ENCODE measurements at regions not wholly inside any gene's neighbourhood (a gene's known extent, or its start where the extent isn't known, plus 50 kb on each side); places are given as distances from the start of the nearest gene placed in this dataset.

DNA sequence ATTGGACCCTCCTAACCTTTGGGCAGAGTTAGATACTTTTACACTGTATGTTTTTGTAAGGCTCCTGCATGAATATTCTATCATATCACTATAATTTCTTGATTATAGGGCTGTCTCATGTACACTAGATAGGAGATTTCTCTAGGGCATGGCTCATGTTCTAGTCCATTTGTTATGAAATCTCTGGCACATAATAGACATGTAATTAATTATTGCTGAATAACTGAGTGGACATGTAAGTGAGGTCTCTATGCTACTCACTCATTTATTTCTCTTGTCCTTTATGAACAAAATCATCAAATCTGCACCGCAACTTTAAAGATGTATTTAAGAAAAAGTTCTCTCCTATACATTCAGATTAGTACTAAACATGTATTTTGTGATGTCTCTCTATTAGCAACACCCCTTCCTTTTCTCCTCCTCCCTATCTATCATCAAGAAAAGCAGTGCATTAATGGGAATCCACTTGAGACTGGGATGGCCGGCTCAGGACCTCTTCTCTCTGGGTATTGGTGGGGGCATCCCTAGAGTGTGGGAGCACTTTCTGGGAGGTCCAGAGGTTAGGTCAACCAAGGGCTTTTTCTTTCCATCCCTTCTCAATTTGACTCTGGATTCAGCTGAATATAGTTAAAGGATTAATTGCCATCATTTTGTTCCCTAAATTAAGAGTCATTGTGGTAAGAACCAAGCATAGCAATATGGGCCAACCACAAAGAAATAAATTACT is 168.0 kb upstream of the HMGA2 start:
- no peak overlapping the region for H3K27ac ChIP-seq (ENCODE audit: low read length)
- no peak overlapping the region for H3K4me3 ChIP-seq (ENCODE audit: low read length in 2 of 2)
- no peaks in the 10 kb centered on the region for H3K36me3 ChIP-seq (ENCODE audit: control insufficient read depth in 2 of 2, insufficient read depth in 2 of 2, low read length in 2 of 2)
- peaks cover 0 to 3% of the 10 kb centered on the region in 2 donors for H3K27me3 ChIP-seq (ENCODE audit: control insufficient read depth in 1 of 2, insufficient read depth in 2 of 2, low read length in 2 of 2)
- H3K9ac ChIP-seq (ENCODE audit: low read length in 2 of 2), result no peak overlapping the region
- H3K4me1 ChIP-seq (ENCODE audit: control insufficient read depth, insufficient read depth, low read length), result no peaks in the 10 kb centered on the region
- no peaks in the 10 kb centered on the region for H3K9me3 ChIP-seq (ENCODE audit: control insufficient read depth in 2 of 2, low read length in 2 of 2)

DNA sequence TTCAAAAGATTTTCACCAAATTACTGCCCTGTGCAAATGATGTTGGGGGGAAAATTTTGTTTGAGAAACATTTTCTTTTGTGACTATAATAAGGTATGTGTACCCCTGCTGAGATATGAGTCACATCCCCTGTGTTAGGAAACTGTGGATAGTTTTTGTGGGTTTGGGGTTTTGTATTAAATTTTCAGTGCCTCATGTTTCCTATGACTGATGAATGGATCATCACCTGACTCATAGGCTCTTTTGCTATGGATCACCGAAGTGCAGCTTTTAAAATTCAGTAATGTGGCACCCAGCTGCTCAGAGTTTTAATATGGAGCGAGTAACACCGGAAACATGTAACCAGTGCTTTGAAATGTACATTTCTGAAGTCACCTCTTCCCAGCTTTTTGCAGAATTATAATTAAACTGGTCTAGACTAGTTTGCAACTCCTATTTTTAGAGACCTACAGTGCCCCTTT is 167.4 kb upstream of the HMGA2 start:
- H3K36me3 ChIP-seq (ENCODE audit: control insufficient read depth in 2 of 2, insufficient read depth in 2 of 2, low read length in 2 of 2), result no peaks in the 10 kb centered on the region

DNA sequence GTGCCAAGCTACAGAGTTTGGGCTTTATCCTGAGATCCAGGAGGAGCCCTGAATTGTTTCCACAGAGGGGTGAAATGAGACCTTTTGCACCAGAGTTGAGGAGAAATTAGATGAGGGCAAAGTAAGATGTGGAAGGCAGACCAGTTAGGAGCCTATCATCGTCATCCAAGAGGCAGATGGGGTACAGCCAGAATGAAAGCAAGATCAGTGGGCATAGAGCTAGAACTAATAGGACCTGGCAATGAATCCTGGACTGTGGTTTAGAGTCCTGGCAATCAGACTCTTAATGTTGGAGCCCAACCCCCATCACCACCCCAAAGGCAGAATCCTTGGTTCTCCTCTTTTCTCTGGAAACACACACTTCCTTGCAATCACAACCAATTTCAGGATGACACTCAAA is 166.6 kb upstream of the HMGA2 start:
- H3K4me1 ChIP-seq (ENCODE audit: control insufficient read depth, insufficient read depth, low read length), result no peaks in the 10 kb centered on the region
- H3K27ac ChIP-seq (ENCODE audit: low read length), result no peak overlapping the region
- no peak overlapping the region for H3K9ac ChIP-seq (ENCODE audit: low read length in 2 of 2)
- H3K36me3 ChIP-seq (ENCODE audit: control insufficient read depth in 2 of 2, insufficient read depth in 2 of 2, low read length in 2 of 2), result no peaks in the 10 kb centered on the region
- H3K9me3 ChIP-seq (ENCODE audit: control insufficient read depth in 2 of 2, low read length in 2 of 2), result no peaks in the 10 kb centered on the region
- H3K27me3 ChIP-seq (ENCODE audit: control insufficient read depth in 1 of 2, insufficient read depth in 2 of 2, low read length in 2 of 2), result peaks cover 0 to 3% of the 10 kb centered on the region in 2 donors
- H3K4me3 ChIP-seq (ENCODE audit: low read length in 2 of 2), result no peak overlapping the region

More for the DNA sequence above, 167.4 kb upstream of the HMGA2 start:
- no peaks in the 10 kb centered on the region for H3K4me1 ChIP-seq (ENCODE audit: control insufficient read depth, insufficient read depth, low read length)
- H3K9me3 ChIP-seq (ENCODE audit: control insufficient read depth in 2 of 2, low read length in 2 of 2), result no peaks in the 10 kb centered on the region
- H3K4me3 ChIP-seq (ENCODE audit: low read length in 2 of 2), result no peak overlapping the region
- H3K9ac ChIP-seq (ENCODE audit: low read length in 2 of 2), result no peak overlapping the region
- H3K27me3 ChIP-seq (ENCODE audit: control insufficient read depth in 1 of 2, insufficient read depth in 2 of 2, low read length in 2 of 2), result peaks cover 0 to 3% of the 10 kb centered on the region in 2 donors
- no peak overlapping the region for H3K27ac ChIP-seq (ENCODE audit: low read length)

DNA sequence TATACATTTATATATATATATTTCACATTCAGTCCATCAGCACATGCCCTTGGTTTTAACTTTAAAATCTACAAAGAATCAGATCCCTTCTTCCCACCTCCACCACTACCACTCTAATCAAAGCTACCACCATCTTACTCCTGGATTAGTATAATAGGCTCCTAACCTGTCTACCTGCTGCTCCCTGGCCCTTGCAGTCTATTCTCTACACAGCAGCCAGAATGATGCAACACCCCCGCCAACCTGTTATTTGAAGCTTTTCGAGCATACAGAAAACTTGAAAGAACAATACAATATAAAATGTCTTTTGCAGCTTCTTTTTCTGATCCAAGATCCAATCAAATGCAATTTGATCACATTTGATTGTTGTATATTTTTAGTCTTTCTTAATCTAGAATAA is 165.9 kb upstream of the HMGA2 start:
- no peaks in the 10 kb centered on the region for H3K9me3 ChIP-seq (ENCODE audit: control insufficient read depth in 2 of 2, low read length in 2 of 2)
- H3K27me3 ChIP-seq (ENCODE audit: control insufficient read depth in 1 of 2, insufficient read depth in 2 of 2, low read length in 2 of 2), result peaks cover 0 to 3% of the 10 kb centered on the region in 2 donors
- H3K36me3 ChIP-seq (ENCODE audit: control insufficient read depth in 2 of 2, insufficient read depth in 2 of 2, low read length in 2 of 2), result no peaks in the 10 kb centered on the region
- no peaks in the 10 kb centered on the region for H3K4me1 ChIP-seq (ENCODE audit: control insufficient read depth, insufficient read depth, low read length)
- H3K27ac ChIP-seq (ENCODE audit: low read length), result no peak overlapping the region
- H3K9ac ChIP-seq (ENCODE audit: low read length in 2 of 2), result no peak overlapping the region
- H3K4me3 ChIP-seq (ENCODE audit: low read length in 2 of 2), result no peak overlapping the region

DNA sequence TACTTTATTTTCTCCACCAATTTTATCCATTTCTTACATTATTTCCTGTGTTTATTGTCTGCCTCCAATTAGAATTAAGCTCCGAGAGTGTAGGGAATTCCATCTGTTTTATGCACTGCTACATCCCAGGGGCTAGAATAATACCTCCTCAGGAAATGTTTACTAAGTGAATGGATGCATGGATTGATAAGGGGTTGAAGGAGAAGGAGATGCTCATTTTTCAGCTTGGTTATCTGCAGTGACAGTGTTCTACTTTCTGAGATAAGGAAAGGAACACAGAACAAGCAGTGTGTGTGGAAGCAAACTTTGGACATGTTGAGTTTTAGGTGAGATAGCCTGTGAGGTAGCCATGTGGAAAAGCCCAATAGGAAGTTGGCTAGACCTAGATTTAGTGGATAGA is 164.6 kb upstream of the HMGA2 start:
- Histone ChIP-seq H3K36me3 (ENCODE audit: control insufficient read depth in 2 of 2, insufficient read depth in 2 of 2, low read length in 2 of 2) (no peaks in the 10 kb centered on the region), H3K9me3 (ENCODE audit: control insufficient read depth in 2 of 2, low read length in 2 of 2) (no peaks in the 10 kb centered on the region), H3K4me3 (ENCODE audit: low read length in 2 of 2) (no peak overlapping the region), H3K27me3 (ENCODE audit: control insufficient read depth in 1 of 2, insufficient read depth in 2 of 2, low read length in 2 of 2) (peaks cover 0 to 3% of the 10 kb centered on the region in 2 donors), H3K27ac (ENCODE audit: low read length) (no peak overlapping the region), H3K9ac (ENCODE audit: low read length in 2 of 2) (no peak overlapping the region), H3K4me1 (ENCODE audit: control insufficient read depth, insufficient read depth, low read length) (no peaks in the 10 kb centered on the region)

DNA sequence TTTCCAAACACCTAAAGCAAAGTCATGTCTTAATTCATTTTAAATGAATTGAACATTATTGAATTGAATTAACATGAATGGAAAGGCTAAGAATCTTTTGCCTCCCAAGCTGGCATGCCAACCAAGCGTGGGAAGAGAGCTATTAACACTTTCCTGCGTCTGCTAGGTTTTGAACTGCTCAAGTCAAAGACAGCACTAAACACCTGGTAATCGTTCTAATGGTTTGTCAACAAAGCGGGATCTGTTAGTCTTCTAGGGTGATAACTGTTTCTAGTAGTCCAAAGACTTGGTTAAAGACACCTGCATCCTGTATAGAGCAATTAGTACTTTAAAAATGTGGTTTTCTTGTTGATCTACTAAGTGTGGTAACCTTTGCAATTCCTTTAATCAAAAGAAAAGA is 164.2 kb upstream of the HMGA2 start:
- Histone ChIP-seq H3K4me3 (ENCODE audit: low read length in 2 of 2) (no peak overlapping the region), H3K27me3 (ENCODE audit: control insufficient read depth in 1 of 2, insufficient read depth in 2 of 2, low read length in 2 of 2) (peaks cover 0 to 3% of the 10 kb centered on the region in 2 donors), H3K36me3 (ENCODE audit: control insufficient read depth in 2 of 2, insufficient read depth in 2 of 2, low read length in 2 of 2) (no peaks in the 10 kb centered on the region), H3K9me3 (ENCODE audit: control insufficient read depth in 2 of 2, low read length in 2 of 2) (no peaks in the 10 kb centered on the region), H3K4me1 (ENCODE audit: control insufficient read depth, insufficient read depth, low read length) (no peaks in the 10 kb centered on the region), H3K9ac (ENCODE audit: low read length in 2 of 2) (no peak overlapping the region), H3K27ac (ENCODE audit: low read length) (no peak overlapping the region)

DNA sequence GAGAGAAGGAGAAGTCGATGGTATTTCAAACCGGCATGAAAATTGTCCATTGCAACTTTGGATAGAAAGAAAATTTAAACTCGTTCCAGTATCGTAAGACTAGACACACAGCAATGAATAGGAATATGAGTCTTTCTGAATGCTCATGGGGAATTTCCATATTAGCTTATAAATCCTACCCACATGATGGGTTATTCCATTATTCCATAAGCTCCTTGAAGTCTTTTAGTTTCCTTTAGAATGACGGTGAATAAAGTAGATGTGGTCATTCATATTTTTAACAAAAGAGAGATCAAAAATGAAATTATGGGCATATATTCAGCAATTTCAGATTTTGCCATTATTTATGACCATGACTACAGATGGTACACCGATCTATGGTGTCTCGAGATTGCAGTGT is 163.4 kb upstream of the HMGA2 start:
- Histone ChIP-seq H3K4me1 (ENCODE audit: control insufficient read depth, insufficient read depth, low read length) (no peaks in the 10 kb centered on the region), H3K9me3 (ENCODE audit: control insufficient read depth in 2 of 2, low read length in 2 of 2) (no peaks in the 10 kb centered on the region), H3K27me3 (ENCODE audit: control insufficient read depth in 1 of 2, insufficient read depth in 2 of 2, low read length in 2 of 2) (peaks cover 0 to 3% of the 10 kb centered on the region in 2 donors), H3K9ac (ENCODE audit: low read length in 2 of 2) (no peak overlapping the region), H3K4me3 (ENCODE audit: low read length in 2 of 2) (no peak overlapping the region), H3K27ac (ENCODE audit: low read length) (no peak overlapping the region), H3K36me3 (ENCODE audit: control insufficient read depth in 2 of 2, insufficient read depth in 2 of 2, low read length in 2 of 2) (no peaks in the 10 kb centered on the region)

DNA sequence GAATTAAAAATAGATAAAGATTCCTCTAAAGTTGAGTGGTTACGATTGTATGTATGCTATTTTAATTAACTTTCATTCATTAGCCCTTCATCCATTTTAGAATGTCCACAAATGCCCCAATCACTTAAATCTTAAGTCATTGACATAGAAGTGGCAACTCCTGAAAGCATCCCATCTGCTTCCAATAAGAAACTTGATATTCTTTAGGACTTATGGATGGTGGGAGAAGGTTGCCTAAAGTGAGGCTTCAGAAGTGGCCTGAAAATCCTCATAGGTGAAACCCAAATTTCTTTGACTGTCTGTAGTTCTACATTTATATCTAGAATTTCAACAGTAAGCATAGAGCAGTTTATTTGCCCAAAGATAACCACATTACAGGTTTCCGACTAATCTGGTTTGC is 161.7 kb upstream of the HMGA2 start:
- Histone ChIP-seq H3K9me3 (ENCODE audit: control insufficient read depth in 2 of 2, low read length in 2 of 2) (no peaks in the 10 kb centered on the region), H3K27ac (ENCODE audit: low read length) (no peak overlapping the region), H3K4me1 (ENCODE audit: control insufficient read depth, insufficient read depth, low read length) (no peaks in the 10 kb centered on the region), H3K9ac (ENCODE audit: low read length in 2 of 2) (no peak overlapping the region), H3K36me3 (ENCODE audit: control insufficient read depth in 2 of 2, insufficient read depth in 2 of 2, low read length in 2 of 2) (no peaks in the 10 kb centered on the region), H3K27me3 (ENCODE audit: control insufficient read depth in 1 of 2, insufficient read depth in 2 of 2, low read length in 2 of 2) (peaks cover 0 to 3% of the 10 kb centered on the region in 2 donors), H3K4me3 (ENCODE audit: low read length in 2 of 2) (no peak overlapping the region)

DNA sequence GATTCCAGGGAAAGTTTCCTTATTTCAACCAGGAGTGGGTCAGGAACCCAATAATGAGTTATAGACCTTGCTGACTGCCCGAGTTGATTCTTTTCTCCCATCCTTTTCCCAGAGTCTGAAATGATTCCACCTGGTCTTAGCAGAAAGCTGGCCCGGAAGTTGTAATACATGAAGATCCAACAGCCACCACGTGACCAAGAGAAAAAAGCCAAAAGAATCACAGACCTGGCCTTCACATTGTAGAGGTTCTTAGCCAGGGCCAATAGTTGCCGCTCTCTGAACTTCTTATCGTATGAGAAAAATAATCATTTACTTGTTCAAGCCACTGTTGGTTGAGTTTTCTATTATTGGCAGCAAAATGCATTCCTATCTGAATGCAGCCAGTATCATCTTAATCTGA is 161.2 kb upstream of the HMGA2 start:
- Histone ChIP-seq H3K4me1 (ENCODE audit: control insufficient read depth, insufficient read depth, low read length) (no peaks in the 10 kb centered on the region), H3K27me3 (ENCODE audit: control insufficient read depth in 1 of 2, insufficient read depth in 2 of 2, low read length in 2 of 2) (peaks cover 0 to 3% of the 10 kb centered on the region in 2 donors), H3K36me3 (ENCODE audit: control insufficient read depth in 2 of 2, insufficient read depth in 2 of 2, low read length in 2 of 2) (no peaks in the 10 kb centered on the region), H3K9ac (ENCODE audit: low read length in 2 of 2) (no peak overlapping the region), H3K9me3 (ENCODE audit: control insufficient read depth in 2 of 2, low read length in 2 of 2) (no peaks in the 10 kb centered on the region), H3K27ac (ENCODE audit: low read length) (no peak overlapping the region), H3K4me3 (ENCODE audit: low read length in 2 of 2) (no peak overlapping the region)

DNA sequence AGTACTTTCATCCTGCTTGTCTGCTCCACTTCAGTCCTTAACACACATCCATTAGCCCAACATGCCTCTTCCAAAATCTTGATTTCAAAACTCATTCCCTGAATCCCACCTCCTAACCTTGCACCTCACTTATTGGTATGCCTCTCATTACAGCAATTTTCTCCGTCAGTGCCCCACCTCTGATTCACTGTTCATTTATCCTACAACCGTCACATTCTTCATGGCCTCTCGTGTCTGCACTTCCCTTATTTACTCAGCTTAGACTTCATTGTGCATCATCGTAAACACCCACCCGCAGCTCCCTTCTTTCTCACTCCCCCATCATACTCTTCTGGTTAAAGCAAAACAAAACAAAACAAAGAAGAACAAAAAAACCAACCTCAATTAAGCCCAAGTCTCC is 160.6 kb upstream of the HMGA2 start:
- H3K9ac ChIP-seq (ENCODE audit: low read length in 2 of 2), result no peak overlapping the region
- H3K27ac ChIP-seq (ENCODE audit: low read length), result no peak overlapping the region
- no peaks in the 10 kb centered on the region for H3K36me3 ChIP-seq (ENCODE audit: control insufficient read depth in 2 of 2, insufficient read depth in 2 of 2, low read length in 2 of 2)
- no peaks in the 10 kb centered on the region for H3K4me1 ChIP-seq (ENCODE audit: control insufficient read depth, insufficient read depth, low read length)
- no peaks in the 10 kb centered on the region for H3K9me3 ChIP-seq (ENCODE audit: control insufficient read depth in 2 of 2, low read length in 2 of 2)
- H3K27me3 ChIP-seq (ENCODE audit: control insufficient read depth in 1 of 2, insufficient read depth in 2 of 2, low read length in 2 of 2), result peaks cover 0 to 3% of the 10 kb centered on the region in 2 donors
- H3K4me3 ChIP-seq (ENCODE audit: low read length in 2 of 2), result no peak overlapping the region

DNA sequence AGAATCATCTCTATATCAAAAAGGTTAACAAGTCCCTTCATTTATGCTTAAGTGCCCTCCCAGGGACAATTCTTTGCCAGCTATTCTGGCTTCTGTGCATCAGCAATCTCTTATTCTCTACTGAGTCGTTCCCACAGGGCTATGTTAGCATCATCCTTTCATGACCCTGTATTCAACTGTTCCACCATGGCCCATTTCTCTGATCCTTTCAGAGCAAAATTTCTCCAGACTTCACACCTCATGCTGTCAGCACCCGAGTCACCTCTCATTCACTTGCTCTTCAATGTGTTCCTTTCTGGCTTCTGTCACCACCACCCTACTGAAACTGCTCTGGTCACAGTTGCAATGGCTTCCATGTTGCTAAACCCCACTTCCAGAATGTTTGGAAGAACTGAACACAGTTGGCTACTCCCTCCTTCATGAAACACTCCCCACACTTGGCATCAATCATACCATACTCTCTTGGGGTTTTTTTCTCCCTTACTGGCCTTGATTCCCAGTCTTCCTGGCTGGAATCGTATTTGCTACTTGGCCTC is 159.5 kb upstream of the HMGA2 start:
- no peaks in the 10 kb centered on the region for H3K4me1 ChIP-seq (ENCODE audit: control insufficient read depth, insufficient read depth, low read length)
- peaks cover 0 to 3% of the 10 kb centered on the region in 2 donors for H3K27me3 ChIP-seq (ENCODE audit: control insufficient read depth in 1 of 2, insufficient read depth in 2 of 2, low read length in 2 of 2)
- no peaks in the 10 kb centered on the region for H3K36me3 ChIP-seq (ENCODE audit: control insufficient read depth in 2 of 2, insufficient read depth in 2 of 2, low read length in 2 of 2)
- no peak overlapping the region for H3K9ac ChIP-seq (ENCODE audit: low read length in 2 of 2)
- H3K9me3 ChIP-seq (ENCODE audit: control insufficient read depth in 2 of 2, low read length in 2 of 2), result no peaks in the 10 kb centered on the region
- H3K27ac ChIP-seq (ENCODE audit: low read length), result no peak overlapping the region
- no peak overlapping the region for H3K4me3 ChIP-seq (ENCODE audit: low read length in 2 of 2)
